Ovary (tissue), 3 donors: ENCODE measurements at regions not wholly inside any gene's neighbourhood (a gene's known extent, or its start where the extent isn't known, plus 50 kb on each side); places are given as distances from the start of the nearest gene placed in this dataset.

Experiments used
- CTCF ChIP-seq, 3 donors: fragments of 450-650 bp in 2 of 3; fragments of 200-600 bp in 1 of 3; IDR thresholded peaks; one replicate each; pipeline versions ENCODE4 v1.5.1 to v1.8.0; 2016 to 2022; ENCODE audit warnings: antibody characterized with exemption in 3 of 3, mild to moderate bottlenecking in 1 of 3
- EP300 ChIP-seq: sonication (generic); formaldehyde crosslinking; IDR thresholded peaks from one replicate; pipeline ENCODE4 v1.6.1; 2017; ENCODE audit warnings: antibody characterized with exemption
- POLR2A ChIP-seq: fragments of 450-650 bp; IDR thresholded peaks from one replicate; pipeline ENCODE4 v1.6.1; 2017; ENCODE audit warnings: antibody characterized with exemption, mild to moderate bottlenecking, moderate library complexity
- donor health status: DM: no; HTN: no; CAD: no.

- TF ChIP-seq POLR2A = no peak
- no peak for TF ChIP-seq CTCF (IDR thresholded peaks at IDR 0.05)
- TF ChIP-seq EP300 = no peak
Observed at GRCh38 chr15:96268442-96269204, 61.9 kb upstream of the NR2F2 start.
